Ureter (tissue), 1 donor: ENCODE measurements at regions not wholly inside any gene's neighbourhood (a gene's known extent, or its start where the extent isn't known, plus 50 kb on each side); places are given as distances from the start of the nearest gene placed in this dataset.
"Not testable (repeated sequence)": the region's sequence is repeated elsewhere in the genome, so short reads cannot be mapped to it uniquely, and the experiment has no call there.

Source experiments
- DNase-seq: peaks from one replicate; pipeline ENCODE4 v3.0.0-alpha.2; 2020; ENCODE audit warnings: low spot score
- donor health status: DM: yes; HTN: yes; CAD: no.

DNA sequence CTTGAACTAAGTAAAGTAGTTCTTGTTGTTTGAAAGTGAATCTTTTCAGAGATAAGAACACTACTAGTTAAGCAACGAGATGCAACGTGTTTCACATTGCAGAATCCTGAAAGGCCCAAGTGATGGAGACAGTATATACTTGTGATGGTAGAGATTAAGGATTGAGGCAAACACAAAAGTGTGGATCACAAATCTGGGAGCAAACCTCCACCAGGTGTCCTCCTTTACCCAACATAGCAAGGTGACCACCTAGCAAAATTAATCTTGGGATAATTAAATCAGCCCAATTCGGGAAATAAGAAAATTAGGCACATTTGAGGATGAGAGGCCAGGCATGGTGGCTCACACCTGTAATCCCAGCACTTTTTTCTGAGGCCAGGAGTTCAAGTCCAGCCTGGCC, 563.9 kb downstream of the DACH1 start:
- DNase-seq: no peak

DNA sequence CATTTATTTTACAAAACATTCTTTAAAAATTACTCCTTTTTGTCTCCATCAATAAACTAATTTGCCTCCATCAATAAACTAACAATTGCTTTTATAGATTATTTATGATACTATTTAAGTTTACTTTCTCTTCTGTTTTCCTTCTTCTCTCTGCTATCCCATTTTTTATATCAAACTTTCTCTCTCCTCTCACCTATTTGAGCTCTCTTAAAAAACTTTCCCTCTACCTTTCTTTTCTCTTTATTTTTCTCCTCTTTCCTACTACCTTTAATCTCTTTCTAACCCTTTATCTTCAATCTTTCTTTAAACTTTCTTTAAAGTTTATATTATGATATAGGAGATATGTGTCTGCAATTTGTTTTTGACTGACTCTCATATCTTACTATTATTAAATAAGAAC, 566.4 kb downstream of the DACH1 start:
- no peak for DNase-seq

- no peak for DNase-seq
Measured at GRCh38 chr13:71291842-71292146, 575.2 kb downstream of the DACH1 start.

DNA sequence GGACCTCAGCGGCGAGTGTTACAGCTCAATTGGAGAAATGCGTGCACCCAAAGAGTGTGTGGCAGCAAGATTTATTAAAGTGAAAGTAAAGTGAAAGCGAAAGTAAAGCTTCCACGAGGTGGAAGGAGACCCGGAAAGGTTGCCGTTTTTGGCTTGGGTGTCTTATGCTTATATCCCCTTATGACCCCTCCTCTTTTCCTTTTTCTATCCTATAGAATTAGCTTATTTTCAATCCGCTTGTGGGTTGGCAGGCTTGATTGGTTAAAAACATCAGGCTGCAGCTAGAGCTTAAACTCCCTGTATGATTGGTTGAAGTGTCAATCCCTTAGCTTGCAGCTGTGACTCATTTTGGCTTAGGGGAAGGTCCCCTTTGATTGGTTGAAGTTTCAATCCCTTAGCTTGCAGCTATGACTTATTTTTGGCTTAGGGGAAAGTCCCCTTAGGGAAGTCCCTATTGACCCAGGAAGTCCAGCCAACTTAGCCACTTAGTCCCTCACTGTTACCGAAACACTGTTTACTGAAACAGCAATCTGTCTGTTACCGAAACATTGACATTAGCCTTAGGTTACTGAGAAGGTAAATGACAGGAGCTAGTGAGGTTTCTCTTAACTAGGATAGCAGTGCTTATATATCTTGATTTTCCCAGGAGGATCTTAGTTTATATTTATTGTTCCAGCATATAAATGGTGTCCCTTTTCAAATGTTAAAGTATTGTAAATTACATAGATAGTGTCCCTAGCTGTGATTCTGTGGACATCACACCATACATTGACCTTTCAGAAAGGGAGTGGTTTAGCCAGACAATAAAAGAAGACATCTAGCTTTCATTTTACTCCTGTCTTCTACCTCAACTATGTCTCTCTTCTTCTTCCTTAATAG, 575.8 kb downstream of the DACH1 start:
- DNase-seq: peak; percentile 43

GRCh38 chr13:71289980-71290379, 577.0 kb downstream of the DACH1 start:
- not testable (repeated sequence) for DNase-seq

DNA sequence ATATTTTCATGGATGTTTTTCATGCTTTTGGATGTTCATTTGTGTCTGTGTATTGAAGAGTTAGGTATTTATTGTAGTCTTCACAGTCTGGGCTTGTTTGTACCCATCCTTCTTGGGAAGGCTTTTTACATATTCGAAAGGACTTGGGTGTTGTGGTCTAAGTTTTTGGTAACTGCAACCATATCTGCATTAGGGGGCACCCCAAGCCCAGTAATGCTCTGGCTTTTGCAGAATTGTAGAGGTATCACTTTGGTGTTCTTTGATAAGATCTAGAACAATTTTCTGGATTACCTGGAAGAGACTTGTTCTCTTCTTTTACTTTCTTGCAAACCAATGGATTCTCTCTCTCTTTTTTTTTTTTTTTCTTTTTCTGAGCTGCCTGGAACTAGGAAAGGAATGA, 581.3 kb downstream of the DACH1 start:
- DNase-seq: no peak

GRCh38 chr13:71278512-71278911, 588.5 kb downstream of the DACH1 start:
- no peak for DNase-seq

- DNase-seq: no peak
Measured at GRCh38 chr13:71274923-71275608, 591.9 kb downstream of the DACH1 start.

- no peak for DNase-seq
Measured at GRCh38 chr13:71261256-71261655, 605.7 kb downstream of the DACH1 start.

DNA sequence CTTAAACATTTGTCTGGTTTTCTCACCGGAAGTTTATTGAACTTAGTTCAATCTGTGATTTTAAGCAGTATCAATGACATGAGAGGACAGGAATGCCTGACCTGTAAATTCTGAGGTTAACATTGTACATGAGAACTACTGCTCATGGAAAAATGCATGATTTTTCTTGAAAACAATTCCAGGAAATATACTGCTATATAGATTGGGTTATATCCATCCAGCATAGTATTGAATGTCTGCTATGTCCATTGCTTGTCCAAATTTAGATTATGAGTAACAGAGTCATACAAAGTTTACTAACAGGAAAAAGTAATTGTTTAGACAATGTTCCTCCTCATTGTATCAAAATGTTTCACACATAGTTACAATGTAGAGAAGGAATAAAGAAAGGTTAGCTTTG, 606.8 kb downstream of the DACH1 start:
- no peak for DNase-seq

GRCh38 chr13:71255633-71256032, 611.4 kb downstream of the DACH1 start:
- DNase-seq: no peak

DNA sequence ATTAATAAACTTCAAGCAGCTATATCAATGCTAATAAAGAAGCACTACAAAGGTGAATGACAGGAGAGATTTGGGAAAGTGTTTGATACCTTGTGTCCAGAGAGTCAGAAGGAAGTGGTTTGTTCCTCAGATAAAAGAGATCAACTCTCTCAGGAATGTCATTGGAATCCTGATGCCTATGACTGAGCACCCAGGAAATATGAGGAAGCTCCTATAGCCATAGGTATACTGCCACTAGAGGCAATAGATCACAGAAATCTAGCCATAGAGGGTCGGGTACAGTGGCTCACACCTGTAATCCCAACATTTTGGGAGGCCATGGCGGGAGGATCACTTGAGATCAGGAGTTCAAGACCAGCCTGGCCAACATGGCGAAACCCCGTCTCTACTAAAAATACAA, 612.6 kb downstream of the DACH1 start:
- DNase-seq: no peak

DNA sequence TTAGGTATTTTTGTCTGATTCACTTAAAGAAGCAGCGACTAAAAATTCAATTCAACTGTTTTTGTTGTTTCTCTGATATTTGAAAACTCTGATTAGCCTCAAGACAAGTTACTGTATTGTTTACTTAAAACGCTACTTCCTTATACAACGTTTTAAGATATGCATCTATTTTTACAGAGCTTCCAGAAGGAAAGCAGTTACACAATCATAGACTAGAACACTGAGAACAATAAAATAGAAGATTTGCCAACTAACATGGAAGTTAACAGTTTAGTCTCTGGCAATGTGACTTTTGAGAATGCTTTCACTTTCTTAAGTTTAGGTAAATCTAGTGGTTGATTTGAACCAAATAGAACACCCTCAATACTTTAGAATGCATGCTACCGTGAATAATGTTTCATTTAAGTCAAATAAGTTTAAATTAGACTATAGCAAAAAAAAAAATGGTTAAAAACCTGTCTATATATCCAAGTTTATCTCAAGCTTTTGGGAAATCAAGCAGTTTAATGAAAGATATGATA, 614.8 kb downstream of the DACH1 start:
- DNase-seq: no peak

DNA sequence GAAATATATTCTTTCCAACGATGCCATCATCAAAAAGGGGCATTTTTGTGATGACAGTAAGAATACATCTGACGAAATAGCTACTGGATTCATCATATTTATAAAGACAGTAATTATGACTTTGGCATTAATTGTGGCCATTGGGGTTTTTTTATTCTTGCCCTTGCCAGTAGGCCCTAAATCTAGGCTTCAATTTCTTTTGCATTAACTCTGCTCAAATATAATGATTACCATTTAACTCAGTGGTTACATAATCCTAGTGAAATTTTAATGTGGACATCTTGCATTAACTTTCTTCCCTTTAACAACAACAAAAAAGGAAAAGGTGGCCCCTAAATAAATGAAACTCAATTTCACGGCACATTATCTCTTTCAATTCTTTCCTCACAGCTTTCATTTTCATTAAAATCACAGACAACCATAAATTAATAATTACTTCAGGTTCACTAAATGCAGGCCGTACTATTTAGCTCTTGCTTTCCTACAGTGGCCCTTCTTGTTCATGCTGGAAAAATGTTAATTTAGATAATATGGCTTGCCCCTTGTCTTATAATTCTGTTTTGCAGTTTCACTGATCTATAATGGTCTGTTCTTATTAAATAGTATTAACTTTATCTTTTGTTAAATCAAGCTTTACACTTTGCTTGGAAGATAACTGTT, 615.6 kb downstream of the DACH1 start:
- no peak for DNase-seq

GRCh38 chr13:71249011-71249410, 618.0 kb downstream of the DACH1 start:
- DNase-seq: no peak

- no peak for DNase-seq
Measured at GRCh38 chr13:71244161-71244560, 622.8 kb downstream of the DACH1 start.

- DNase-seq: no peak
Measured at GRCh38 chr13:71242201-71242600, 624.8 kb downstream of the DACH1 start.

DNA sequence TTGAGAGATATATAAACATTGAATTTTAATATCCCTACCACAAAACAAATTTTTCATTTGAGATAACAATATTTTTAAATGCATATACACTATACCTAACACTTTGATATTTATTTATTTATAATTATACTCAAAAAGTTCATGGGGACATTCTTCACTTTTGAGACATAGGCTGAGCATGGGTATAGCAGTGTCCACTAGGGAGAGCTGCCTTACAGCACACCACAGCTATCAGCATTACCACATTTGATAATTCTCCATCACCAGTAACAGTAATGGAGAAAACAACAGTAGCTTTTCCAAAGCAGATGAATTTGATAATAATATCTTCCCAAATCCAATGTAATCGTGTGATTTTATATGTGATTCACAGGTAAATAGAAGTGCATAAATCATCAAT, 626.1 kb downstream of the DACH1 start:
- no peak for DNase-seq

DNA sequence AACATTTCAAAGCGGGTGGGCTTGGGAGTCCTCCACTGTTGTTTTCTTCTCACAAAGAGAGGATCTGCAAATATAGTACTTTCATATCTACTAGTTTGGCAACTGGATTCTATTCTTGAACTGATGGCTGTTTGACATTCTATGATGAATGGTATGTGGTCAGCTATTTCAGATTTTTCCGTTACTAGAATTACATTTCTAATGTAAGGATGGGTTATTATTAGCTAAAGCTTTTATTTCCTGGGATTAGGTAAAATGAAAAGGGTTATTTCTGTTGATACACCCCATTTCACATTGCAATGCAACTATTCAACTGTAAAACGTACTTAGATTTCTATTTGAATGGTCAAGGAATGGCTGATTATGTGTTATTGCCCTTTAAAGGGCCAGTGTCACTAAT, 629.7 kb downstream of the DACH1 start:
- DNase-seq: no peak

- DNase-seq: no peak
Measured at GRCh38 chr13:71219698-71220415, 647.1 kb downstream of the DACH1 start.

DNA sequence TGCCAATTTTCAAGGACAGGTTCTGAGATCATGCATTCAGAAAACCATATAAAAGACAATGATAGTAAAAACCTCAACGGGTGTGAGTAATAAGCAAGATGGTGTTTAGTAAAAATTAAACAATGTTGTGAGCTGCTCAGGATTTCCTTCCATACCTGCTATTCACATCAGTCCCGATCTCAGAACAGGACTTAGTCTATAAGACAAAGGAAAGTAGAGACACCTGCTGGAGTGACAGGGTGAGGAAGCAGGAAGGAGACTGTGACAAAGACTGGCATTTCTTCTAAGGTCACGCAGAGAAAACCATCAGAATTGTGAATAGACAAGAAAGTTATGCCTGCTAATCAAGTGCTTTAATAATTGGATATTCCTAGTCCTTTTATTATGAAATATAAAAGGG, 648.0 kb downstream of the DACH1 start:
- DNase-seq: no peak

DNA sequence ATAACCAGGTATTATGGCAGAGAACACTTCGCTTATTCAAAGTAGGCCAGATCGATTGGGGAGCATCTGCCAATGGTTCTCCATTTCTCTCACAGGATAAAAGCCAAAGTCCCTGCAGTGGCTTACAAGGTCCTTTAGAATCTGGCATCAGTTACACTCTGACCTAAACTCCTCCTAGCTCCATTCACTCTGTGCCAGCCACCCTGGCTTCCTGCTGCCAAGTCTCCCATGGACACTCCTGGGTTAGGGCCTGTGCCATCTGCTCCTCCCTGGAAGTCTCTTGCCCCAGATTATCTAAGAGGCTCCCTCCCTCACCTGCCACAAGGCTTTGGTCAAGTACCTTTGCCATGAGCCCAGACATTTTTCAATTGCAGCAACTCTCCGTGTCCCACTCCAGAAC, 649.2 kb downstream of the DACH1 start:
- no peak for DNase-seq
